C4-2B (cell line): ENCODE measurements at regions not wholly inside any gene's neighbourhood (a gene's known extent, or its start where the extent isn't known, plus 50 kb on each side); places are given as distances from the start of the nearest gene placed in this dataset.

Experiments
- CTCF ChIP-seq: fragments of 450-650 bp; conservative IDR thresholded peaks from 2 replicates; pipeline ENCODE4 v1.5.1; 2017; ENCODE audit warnings: mild to moderate bottlenecking
- ZFX ChIP-seq: fragments of 450-650 bp; IDR thresholded peaks from 2 replicates; pipeline ENCODE4 v1.6.1; 2017

GRCh38 chr2:129923265-129924091 is 56.0 kb upstream of the RAB6C start:
- TF ChIP-seq CTCF, result peak; percentile 60
- no peak for TF ChIP-seq ZFX
